ENCODE measurements at regions not wholly inside any gene's neighbourhood (a gene's known extent, or its start where the extent isn't known, plus 50 kb on each side); places are given as distances from the start of the nearest gene placed in this dataset.

GRCh38 chr2:395886-396285 is 108.0 kb upstream of the ALKAL2 start:
- no peak for TF ChIP-seq CTCF (IDR thresholded peaks at IDR 0.05)
- no peak for TF ChIP-seq POLR2A (IDR thresholded peaks at IDR 0.05)

All from thyroid gland (tissue), 4 donors.